Stimulated activated memory B cell treated with anti-CD40 and anti-IgM and Interleukin-4, amounts not matched to agents 10 μg/mL and 1 μg/mL and 100 μg/mL, for 72 hours (primary cell): ENCODE measurements at regions not wholly inside any gene's neighbourhood (a gene's known extent, or its start where the extent isn't known, plus 50 kb on each side); places are given as distances from the start of the nearest gene placed in this dataset.

Experiments used
- ATAC-seq: fragments of 150-1000 bp; cut with Tn5 transposase; 2 replicates; pipeline ENCODE4 v1.10.0; 2021
- H3K27ac Mint-ChIP-seq: one replicate; pipeline ENCODE4 v1.8.0; 2022; ENCODE audit warnings: mild to moderate bottlenecking, mixed read lengths
- H3K27me3 Mint-ChIP-seq: one replicate; pipeline ENCODE4 v1.8.0; 2022; ENCODE audit warnings: mixed read lengths
- H3K36me3 Mint-ChIP-seq: one replicate; pipeline ENCODE4 v1.8.0; 2022; ENCODE audit warnings: mixed read lengths
- H3K4me1 Mint-ChIP-seq: one replicate; pipeline ENCODE4 v1.8.0; 2022; ENCODE audit warnings: mixed read lengths
- H3K4me3 Mint-ChIP-seq: one replicate; pipeline ENCODE4 v1.8.0; 2022; ENCODE audit warnings: mild to moderate bottlenecking, moderate library complexity, mixed read lengths
- H3K9me3 Mint-ChIP-seq: one replicate; pipeline ENCODE4 v1.8.0; 2022; ENCODE audit warnings: mixed read lengths

- H3K36me3 Mint-ChIP-seq, result no peaks in the 10 kb centered on the region
- H3K4me1 Mint-ChIP-seq, result no peaks in the 10 kb centered on the region
- H3K4me3 Mint-ChIP-seq, result no peak overlapping the region
- no peaks in the 10 kb centered on the region for H3K27me3 Mint-ChIP-seq
- no peak for ATAC-seq
- no peaks in the 10 kb centered on the region for H3K9me3 Mint-ChIP-seq
- H3K27ac Mint-ChIP-seq, result no peak overlapping the region
Measured at GRCh38 chr9:118290116-118290515, 585.9 kb downstream of the TLR4 start.

- ATAC-seq, result no peak
- H3K27ac Mint-ChIP-seq, result no peak overlapping the region
- H3K36me3 Mint-ChIP-seq, result no peaks in the 10 kb centered on the region
- no peak overlapping the region for H3K4me3 Mint-ChIP-seq
- H3K4me1 Mint-ChIP-seq, result no peaks in the 10 kb centered on the region
- no peaks in the 10 kb centered on the region for H3K9me3 Mint-ChIP-seq
- H3K27me3 Mint-ChIP-seq, result no peaks in the 10 kb centered on the region
Measured at GRCh38 chr9:118295413-118295812, 591.2 kb downstream of the TLR4 start.

DNA sequence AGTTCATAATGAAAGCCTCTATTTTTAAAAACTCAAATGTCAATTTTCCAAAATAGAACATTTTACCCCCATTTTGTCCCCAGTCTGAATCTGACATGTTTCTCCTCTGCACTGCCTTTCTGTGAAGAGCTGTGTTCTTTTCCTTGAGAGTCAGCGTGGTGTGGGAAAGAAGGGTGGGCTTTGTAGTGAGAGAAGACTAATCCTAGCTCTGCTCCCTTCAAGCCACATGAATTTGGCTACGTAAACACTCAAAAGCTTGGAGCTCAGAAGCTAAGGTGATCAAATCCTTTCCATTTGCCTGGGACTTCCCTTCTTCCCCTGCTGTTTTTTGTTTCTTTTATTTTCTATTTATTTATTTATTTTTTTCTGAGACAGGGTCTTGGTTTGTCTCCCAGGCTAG lies 598.5 kb downstream of the TLR4 start:
- no peak overlapping the region for H3K4me3 Mint-ChIP-seq
- no peaks in the 10 kb centered on the region for H3K4me1 Mint-ChIP-seq
- ATAC-seq, result no peak
- H3K36me3 Mint-ChIP-seq, result no peaks in the 10 kb centered on the region
- no peaks in the 10 kb centered on the region for H3K27me3 Mint-ChIP-seq
- H3K9me3 Mint-ChIP-seq, result no peaks in the 10 kb centered on the region
- no peak overlapping the region for H3K27ac Mint-ChIP-seq

GRCh38 chr9:118303216-118303615 lies 599.0 kb downstream of the TLR4 start:
- Mint-ChIP-seq H3K36me3 (no peaks in the 10 kb centered on the region), H3K4me1 (no peaks in the 10 kb centered on the region), H3K4me3 (no peak overlapping the region), H3K9me3 (no peaks in the 10 kb centered on the region), H3K27me3 (no peaks in the 10 kb centered on the region), H3K27ac (no peak overlapping the region)
- ATAC-seq, result no peak

GRCh38 chr9:118305331-118305730 lies 601.1 kb downstream of the TLR4 start:
- Mint-ChIP-seq H3K27ac (no peak overlapping the region), H3K27me3 (no peaks in the 10 kb centered on the region), H3K4me1 (no peaks in the 10 kb centered on the region), H3K36me3 (no peaks in the 10 kb centered on the region), H3K9me3 (no peaks in the 10 kb centered on the region), H3K4me3 (no peak overlapping the region)
- ATAC-seq, result no peak

GRCh38 chr9:118306801-118307200 lies 602.6 kb downstream of the TLR4 start:
- ATAC-seq, result no peak
- no peaks in the 10 kb centered on the region for H3K36me3 Mint-ChIP-seq

GRCh38 chr9:118313965-118314364 lies 609.8 kb downstream of the TLR4 start:
- ATAC-seq, result no peak
- H3K4me1 Mint-ChIP-seq, result no peaks in the 10 kb centered on the region
- H3K36me3 Mint-ChIP-seq, result no peaks in the 10 kb centered on the region
- no peaks in the 10 kb centered on the region for H3K9me3 Mint-ChIP-seq
- no peak overlapping the region for H3K4me3 Mint-ChIP-seq
- no peak overlapping the region for H3K27ac Mint-ChIP-seq
- H3K27me3 Mint-ChIP-seq, result peaks cover 16% of the 10 kb centered on the region

More at GRCh38 chr9:118306801-118307200, 602.6 kb downstream of the TLR4 start:
- H3K27me3 Mint-ChIP-seq, result no peaks in the 10 kb centered on the region
- H3K27ac Mint-ChIP-seq, result no peak overlapping the region
- no peak overlapping the region for H3K4me3 Mint-ChIP-seq
- H3K4me1 Mint-ChIP-seq, result no peaks in the 10 kb centered on the region
- H3K9me3 Mint-ChIP-seq, result no peaks in the 10 kb centered on the region

GRCh38 chr9:118316831-118317343 lies 612.7 kb downstream of the TLR4 start:
- Mint-ChIP-seq H3K27me3 (peaks cover 16% of the 10 kb centered on the region), H3K27ac (no peak overlapping the region), H3K9me3 (no peaks in the 10 kb centered on the region), H3K36me3 (no peaks in the 10 kb centered on the region), H3K4me1 (no peaks in the 10 kb centered on the region), H3K4me3 (no peak overlapping the region)
- no peak for ATAC-seq

DNA sequence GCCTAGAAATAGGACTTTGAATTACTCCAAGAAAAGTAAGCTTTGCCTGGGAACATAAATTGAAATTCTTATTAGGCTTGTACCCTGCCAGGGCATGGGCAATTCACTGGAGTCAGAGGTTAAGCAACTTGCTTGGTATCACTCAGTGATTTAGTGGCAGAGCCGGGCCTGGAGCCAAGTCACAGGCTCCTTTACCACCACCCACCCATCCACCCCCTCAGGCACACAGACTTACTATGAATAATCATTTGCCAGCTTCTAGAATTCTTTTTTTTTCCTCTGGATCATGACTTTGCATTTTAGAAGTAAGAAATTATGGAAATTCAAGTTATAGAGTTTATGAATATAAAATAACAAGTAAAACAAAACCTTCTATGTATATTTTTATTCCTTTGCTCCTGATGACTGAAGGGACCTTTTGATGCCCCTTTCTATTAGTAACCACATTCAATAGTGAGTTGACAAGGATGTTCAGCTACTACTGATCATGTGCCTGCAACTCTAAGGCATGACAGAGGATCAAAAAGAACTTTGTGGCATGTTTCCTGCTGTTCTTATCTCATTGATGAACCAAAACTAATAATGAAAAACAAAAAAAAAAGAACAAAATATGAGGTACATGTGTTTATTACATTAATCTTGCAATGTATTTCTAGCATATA lies 614.7 kb downstream of the TLR4 start:
- Mint-ChIP-seq H3K27ac (no peak overlapping the region), H3K36me3 (no peaks in the 10 kb centered on the region), H3K4me1 (no peaks in the 10 kb centered on the region), H3K27me3 (peaks cover 16% of the 10 kb centered on the region), H3K9me3 (no peaks in the 10 kb centered on the region), H3K4me3 (no peak overlapping the region)
- ATAC-seq, result no peak

DNA sequence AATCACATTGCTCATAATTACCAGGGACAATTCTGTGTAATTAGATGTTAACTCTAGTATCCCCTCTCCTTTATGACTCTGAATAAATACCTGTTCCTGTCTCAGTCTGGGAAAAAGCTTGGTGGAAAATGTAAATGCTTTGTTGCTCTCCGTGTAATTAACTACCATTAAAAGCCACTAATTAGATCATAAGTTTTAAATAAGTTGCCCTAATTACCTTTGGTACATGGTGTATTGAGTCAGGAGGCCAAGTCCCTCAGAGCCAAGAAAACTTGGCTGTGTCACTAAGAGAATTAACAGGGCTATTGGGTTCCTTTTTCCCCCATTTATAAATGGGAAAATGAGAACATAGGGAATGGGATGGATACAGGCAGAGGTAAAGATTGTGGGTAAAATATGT lies 617.6 kb downstream of the TLR4 start:
- no peak overlapping the region for H3K27ac Mint-ChIP-seq
- no peaks in the 10 kb centered on the region for H3K9me3 Mint-ChIP-seq
- H3K4me3 Mint-ChIP-seq, result no peak overlapping the region
- H3K4me1 Mint-ChIP-seq, result no peaks in the 10 kb centered on the region
- no peaks in the 10 kb centered on the region for H3K36me3 Mint-ChIP-seq
- no peak for ATAC-seq
- peaks cover 10% of the 10 kb centered on the region for H3K27me3 Mint-ChIP-seq

GRCh38 chr9:118324706-118325105 lies 620.5 kb downstream of the TLR4 start:
- H3K4me1 Mint-ChIP-seq, result no peaks in the 10 kb centered on the region
- H3K36me3 Mint-ChIP-seq, result no peaks in the 10 kb centered on the region
- no peak overlapping the region for H3K27ac Mint-ChIP-seq
- H3K27me3 Mint-ChIP-seq, result peaks cover 5% of the 10 kb centered on the region
- no peak overlapping the region for H3K4me3 Mint-ChIP-seq
- ATAC-seq, result no peak
- H3K9me3 Mint-ChIP-seq, result no peaks in the 10 kb centered on the region

DNA sequence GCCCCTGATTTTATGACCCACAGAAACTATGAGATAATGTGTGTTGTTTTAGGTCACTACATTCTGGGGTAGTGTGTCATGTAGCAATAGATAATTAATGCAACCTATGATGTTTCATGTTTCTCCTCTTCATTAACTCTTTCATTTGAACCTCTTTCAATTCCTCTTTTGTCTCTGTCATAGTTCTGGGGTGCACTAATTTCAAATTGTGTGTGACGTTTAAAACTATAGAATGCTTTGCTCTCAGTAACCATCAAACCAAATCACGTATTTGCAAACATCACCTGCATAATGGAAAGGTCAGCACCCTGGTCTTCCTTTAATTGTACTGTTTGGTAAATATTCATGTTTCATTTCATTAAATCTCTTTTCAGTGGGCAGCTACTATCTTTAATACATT lies 621.6 kb downstream of the TLR4 start:
- Mint-ChIP-seq H3K36me3 (no peaks in the 10 kb centered on the region), H3K9me3 (no peaks in the 10 kb centered on the region), H3K27me3 (peaks cover 15% of the 10 kb centered on the region), H3K4me3 (no peak overlapping the region), H3K27ac (no peak overlapping the region), H3K4me1 (no peaks in the 10 kb centered on the region)
- ATAC-seq, result no peak

DNA sequence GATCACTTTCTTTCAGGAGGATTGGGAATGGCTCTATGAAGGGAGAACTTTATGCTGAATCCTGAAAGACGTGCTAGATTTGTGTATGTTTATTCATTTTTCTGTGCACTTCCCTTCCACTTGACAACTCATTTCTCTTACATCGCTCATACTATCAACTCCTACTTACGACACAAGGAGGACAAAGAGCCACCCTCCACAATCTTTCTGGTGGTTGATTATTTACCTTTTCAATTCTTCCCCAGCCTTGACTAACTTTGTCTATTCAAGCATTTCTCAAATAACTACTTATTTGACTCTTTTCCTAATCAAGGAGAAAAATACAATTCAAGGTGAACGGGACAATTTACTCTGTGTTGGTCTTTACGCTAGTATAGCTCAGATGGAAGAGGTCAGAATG lies 622.1 kb downstream of the TLR4 start:
- H3K27me3 Mint-ChIP-seq, result peaks cover 17% of the 10 kb centered on the region
- no peaks in the 10 kb centered on the region for H3K9me3 Mint-ChIP-seq
- H3K27ac Mint-ChIP-seq, result no peak overlapping the region
- H3K4me3 Mint-ChIP-seq, result no peak overlapping the region
- no peaks in the 10 kb centered on the region for H3K4me1 Mint-ChIP-seq
- ATAC-seq, result no peak
- no peaks in the 10 kb centered on the region for H3K36me3 Mint-ChIP-seq

GRCh38 chr9:118330191-118330986 lies 626.2 kb downstream of the TLR4 start:
- no peaks in the 10 kb centered on the region for H3K4me1 Mint-ChIP-seq
- no peak overlapping the region for H3K27ac Mint-ChIP-seq
- peaks cover 17% of the 10 kb centered on the region for H3K27me3 Mint-ChIP-seq
- H3K4me3 Mint-ChIP-seq, result no peak overlapping the region
- H3K36me3 Mint-ChIP-seq, result no peaks in the 10 kb centered on the region
- no peaks in the 10 kb centered on the region for H3K9me3 Mint-ChIP-seq
- ATAC-seq, result no peak

GRCh38 chr9:118331622-118332045 lies 627.4 kb downstream of the TLR4 start:
- H3K36me3 Mint-ChIP-seq, result no peaks in the 10 kb centered on the region
- H3K27me3 Mint-ChIP-seq, result peaks cover 17% of the 10 kb centered on the region
- no peaks in the 10 kb centered on the region for H3K9me3 Mint-ChIP-seq
- ATAC-seq, result no peak
- H3K4me3 Mint-ChIP-seq, result no peak overlapping the region
- no peaks in the 10 kb centered on the region for H3K4me1 Mint-ChIP-seq
- H3K27ac Mint-ChIP-seq, result no peak overlapping the region
